ENCODE measurements at regions not wholly inside any gene's neighbourhood (a gene's known extent, or its start where the extent isn't known, plus 50 kb on each side); places are given as distances from the start of the nearest gene placed in this dataset.

- DNase-seq (ENCODE audit: low read depth in 3 of 3), result peak; percentile 68 to 91 (median 79)
These were observed 289.4 kb downstream of the SEC14L1 start for GRCh38 chr17:77429969-77430752.

GRCh38 chr17:77432034-77432661 lies 291.4 kb downstream of the SEC14L1 start:
- DNase-seq (ENCODE audit: low read depth in 3 of 3), result no peak

GRCh38 chr17:77432742-77433141 lies 292.0 kb downstream of the SEC14L1 start:
- DNase-seq (ENCODE audit: low read depth in 3 of 3), result no peak

GRCh38 chr17:77433385-77434135 lies 292.8 kb downstream of the SEC14L1 start:
- no peak for DNase-seq (ENCODE audit: low read depth in 3 of 3)

- DNase-seq (ENCODE audit: low read depth in 3 of 3), result no peak
These were observed 293.7 kb downstream of the SEC14L1 start for GRCh38 chr17:77434136-77435114.

- no peak for DNase-seq (ENCODE audit: low read depth in 3 of 3)
These were observed 294.7 kb downstream of the SEC14L1 start for GRCh38 chr17:77435272-77436057.

- DNase-seq (ENCODE audit: low read depth in 3 of 3), result no peak
These were observed 295.3 kb downstream of the SEC14L1 start for GRCh38 chr17:77436058-77436442.

GRCh38 chr17:77436481-77436880 lies 295.7 kb downstream of the SEC14L1 start:
- no peak for DNase-seq (ENCODE audit: low read depth in 3 of 3)

GRCh38 chr17:77437017-77437416 lies 296.2 kb downstream of the SEC14L1 start:
- no peak for DNase-seq (ENCODE audit: low read depth in 3 of 3)

- DNase-seq (ENCODE audit: low read depth in 3 of 3), result no peak
These were observed 297.0 kb downstream of the SEC14L1 start for GRCh38 chr17:77437747-77438146.

- no peak for DNase-seq (ENCODE audit: low read depth in 3 of 3)
These were observed 297.7 kb downstream of the SEC14L1 start for GRCh38 chr17:77438241-77439188.

GRCh38 chr17:77439189-77440018 lies 298.6 kb downstream of the SEC14L1 start:
- no peak for DNase-seq (ENCODE audit: low read depth in 3 of 3)

GRCh38 chr17:77440560-77440981 lies 299.8 kb downstream of the SEC14L1 start:
- no peak for DNase-seq (ENCODE audit: low read depth in 3 of 3)

GRCh38 chr17:77441130-77441920 lies 300.6 kb downstream of the SEC14L1 start:
- DNase-seq (ENCODE audit: low read depth in 3 of 3), result no peak

- DNase-seq (ENCODE audit: low read depth in 3 of 3), result peak in 1 of 3 donors; percentile 68
These were observed 301.2 kb downstream of the SEC14L1 start for GRCh38 chr17:77441940-77442339.

GRCh38 chr17:77442976-77443747 lies 302.4 kb downstream of the SEC14L1 start:
- DNase-seq (ENCODE audit: low read depth in 3 of 3), result no peak

- DNase-seq (ENCODE audit: low read depth in 3 of 3), result no peak
These were observed 303.0 kb downstream of the SEC14L1 start for GRCh38 chr17:77443748-77444260.

Data from stimulated activated CD4-positive, alpha-beta T cell treated with anti-CD3 and anti-CD28 coated beads, TNF-alpha, amount 100 ng/mL, for 48 hours (primary cell).